Right renal pelvis (tissue), 4 donors: ENCODE measurements at regions not wholly inside any gene's neighbourhood (a gene's known extent, or its start where the extent isn't known, plus 50 kb on each side); places are given as distances from the start of the nearest gene placed in this dataset.

Experiments used
- DNase-seq, 4 donors: peaks; one replicate each; pipeline ENCODE4 v3.0.0-alpha.2; 2013; ENCODE audit warnings: low read depth in 4 of 4, low spot score in 3 of 4, missing footprints in 1 of 4

- no peak for DNase-seq
Measured at GRCh38 chr2:237262838-237263771, 150.9 kb downstream of the COL6A3 start.

- DNase-seq = no peak
Measured at GRCh38 chr2:237264480-237265219, 149.3 kb downstream of the COL6A3 start.

GRCh38 chr2:237268004-237268708 is 145.8 kb downstream of the COL6A3 start:
- no peak for DNase-seq

- DNase-seq = no peak
Measured at GRCh38 chr2:237269138-237269875, 144.7 kb downstream of the COL6A3 start.

- DNase-seq = no peak
Measured at GRCh38 chr2:237270520-237270919, 143.4 kb downstream of the COL6A3 start.

- DNase-seq = no peak
Measured at GRCh38 chr2:237271698-237272652, 142.0 kb downstream of the COL6A3 start.
